ENCODE measurements at regions not wholly inside any gene's neighbourhood (a gene's known extent, or its start where the extent isn't known, plus 50 kb on each side); places are given as distances from the start of the nearest gene placed in this dataset.

DNA sequence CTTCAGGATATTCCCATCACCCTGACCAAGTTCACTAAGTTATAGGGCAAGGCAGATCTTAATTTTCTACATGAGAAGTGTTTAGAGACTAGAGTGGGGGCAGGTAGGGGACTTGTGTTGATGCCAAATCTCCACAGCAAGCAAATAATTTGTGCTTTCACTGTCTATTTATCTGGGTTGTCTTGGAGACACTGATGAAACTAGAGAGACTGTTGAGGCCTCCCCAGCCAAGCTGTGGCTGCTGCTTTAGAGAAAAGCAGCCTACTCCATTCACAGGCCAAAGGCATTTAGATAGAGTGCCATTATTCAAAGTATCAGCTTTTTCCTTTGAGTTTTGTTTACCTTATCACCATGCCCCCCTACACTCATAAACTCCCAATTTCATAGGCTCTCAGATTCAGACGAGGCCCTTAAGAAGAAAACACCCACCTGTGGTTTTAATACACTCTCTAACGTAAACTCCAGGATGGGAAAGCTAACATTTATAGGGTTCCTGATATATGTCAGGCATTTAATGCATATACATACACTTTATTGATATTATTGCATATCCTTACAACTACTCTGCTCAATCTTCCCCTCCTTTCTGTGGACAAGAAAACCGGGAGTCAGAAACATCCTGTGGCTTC is 130.4 kb upstream of the FOXB1 start:
- TF ChIP-seq EGR1 (IDR thresholded peaks at IDR 0.05), result no peak
- no peak for TF ChIP-seq EP300 (IDR thresholded peaks at IDR 0.05; ENCODE audit: borderline replicate concordance)
- no peak for TF ChIP-seq RAD21 (IDR thresholded peaks at IDR 0.05; ENCODE audit: low read depth)
- no peak for TF ChIP-seq NFIC (IDR thresholded peaks at IDR 0.05)
- TF ChIP-seq TEAD4 (IDR thresholded peaks at IDR 0.05), result no peak
- no peak for TF ChIP-seq CEBPB (IDR thresholded peaks at IDR 0.05)

All from Ishikawa (cell line).